ENCODE measurements at regions not wholly inside any gene's neighbourhood (a gene's known extent, or its start where the extent isn't known, plus 50 kb on each side); places are given as distances from the start of the nearest gene placed in this dataset.

DNA sequence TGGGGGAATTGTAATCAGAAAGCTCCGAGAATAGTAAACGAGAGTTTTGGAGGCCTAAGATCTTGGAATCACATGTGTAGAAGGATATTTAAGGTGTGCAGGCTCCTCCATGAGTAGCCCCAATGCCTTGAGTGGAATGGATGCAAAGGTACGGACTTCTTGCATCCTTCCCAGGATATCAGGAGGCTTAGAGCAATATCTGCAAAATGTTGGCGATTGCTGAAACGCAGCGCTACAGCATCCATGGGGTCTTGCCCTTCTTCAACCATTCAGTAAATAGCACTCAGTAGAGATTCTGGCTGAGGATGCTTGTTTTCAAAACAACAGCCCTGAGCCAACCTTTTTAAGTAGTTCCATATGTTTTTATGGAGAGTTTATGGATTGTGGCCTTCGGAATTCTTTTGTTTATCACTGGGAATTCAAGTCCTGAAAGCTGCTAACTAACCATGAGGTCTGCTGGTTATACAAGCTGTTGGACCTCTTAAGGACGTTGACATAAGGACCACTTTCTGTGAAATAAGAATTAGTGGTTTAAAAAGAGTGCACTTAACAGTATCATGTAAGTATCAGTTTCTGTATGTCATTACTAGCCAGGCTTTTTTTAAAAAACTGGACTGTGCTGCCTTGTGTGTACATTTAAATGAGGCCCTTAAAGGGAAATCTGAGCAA, 228.8 kb upstream of the PGRMC2 start:
- Histone ChIP-seq H3K79me2 (ENCODE audit: control insufficient read depth, insufficient read depth, low read length) (no peaks in the 10 kb centered on the region), H3K27ac (ENCODE audit: extremely low read depth, low read depth, low read length) (peak overlapping the region; percentile 95; the same call in 2 of the 3 replicates), H3K9ac (ENCODE audit: insufficient read depth in 1 of 2, low read depth in 2 of 2, low read length in 2 of 2) (peak overlapping the region in 1 of 2 experiments; percentile 65; a peak in 1 of 4 replicates), H3K4me3 (no peak overlapping the region), H2AFZ (ENCODE audit: low read depth, low read length) (peak overlapping the region; percentile 27), H3K4me1 (replicated peaks in 1 of 2; ENCODE audit: control insufficient read depth in 2 of 2, insufficient read depth in 2 of 2, low read length in 2 of 2) (peaks cover 6 to 55% of the 10 kb centered on the region in 2 experiments), H3K36me3 (ENCODE audit: control insufficient read depth, insufficient read depth, low read length) (no peaks in the 10 kb centered on the region), H4K20me1 (replicated peaks; ENCODE audit: control insufficient read depth, insufficient read depth, low read length) (no peaks in the 10 kb centered on the region), H3K9me1 (ENCODE audit: control insufficient read depth, insufficient read depth, low read length) (no peaks in the 10 kb centered on the region), H3K4me2 (ENCODE audit: insufficient read depth, low read length) (no peak overlapping the region; the same call in 1 of the 2 replicates), H3K9me3 (replicated peaks; ENCODE audit: control insufficient read depth, insufficient read depth, low read depth, low read length) (peaks cover 7% of the 10 kb centered on the region; the same call in 1 of the 2 replicates), H3K27me3 (ENCODE audit: control insufficient read depth in 2 of 2, insufficient read depth in 2 of 2, low read length in 2 of 2) (no peaks in the 10 kb centered on the region)
- intact Hi-C loops (cut with micrococcal nuclease) (loop anchor here (10.0 kb wide), 1 partner anchor 232 kb away; the partner anchor contains the start of gene PGRMC2), in situ Hi-C loops (cut with MboI) (no loop called here)
- ATAC-seq (no peak), DNase-seq (ENCODE audit: extremely low read depth in 1 of 4, low spot score in 3 of 4) (no peak), FAIRE-seq (no peak)
- TF ChIP-seq ZNF408 (CRISPR knock-in tag; IDR thresholded peaks at IDR 0.05; ENCODE audit: low read depth) (no peak), ZNF589 (CRISPR knock-in tag; IDR thresholded peaks at IDR 0.05; ENCODE audit: low read depth) (0 out of 2 replicates have a peak, but pooled peaks have one; percentile 22), MECOM (CRISPR knock-in tag; IDR thresholded peaks at IDR 0.05) (no peak), FOXJ2 (tag; IDR thresholded peaks at IDR 0.05) (peak; percentile 31; the same call in 1 of the 2 replicates)
- ChIA-PET POLR2A (interaction anchor here (0.8 to 2.6 kb wide), 5 partner anchors 12 to 294 kb away, joined by 3 to 17 read pairs (median 4); no protein-coding TSS in a partner anchor), CTCF (ENCODE audit: low intra/inter-chr PET ratio) (no interaction called here)
- BruUV-seq (replicated peaks) = no TSS peak
- 77% methylated on average over 8 of the region's 8 CpGs for WGBS (ENCODE audit: insufficient coverage, low coverage, missing lambda C conversion rate)
